Left renal cortex interstitium (tissue), 4 donors: ENCODE measurements at regions not wholly inside any gene's neighbourhood (a gene's known extent, or its start where the extent isn't known, plus 50 kb on each side); places are given as distances from the start of the nearest gene placed in this dataset.

Source experiments
- DNase-seq, 4 donors: peaks; one replicate each; pipeline ENCODE4 v3.0.0-alpha.2; 2013; ENCODE audit warnings: low read depth in 4 of 4, low spot score in 2 of 4, missing footprints in 1 of 4

GRCh38 chr18:78721238-78721875 lies 258.3 kb upstream of the SALL3 start:
- DNase-seq: no peak

- no peak for DNase-seq
Measured at GRCh38 chr18:78721981-78722380, 257.6 kb upstream of the SALL3 start.

DNA sequence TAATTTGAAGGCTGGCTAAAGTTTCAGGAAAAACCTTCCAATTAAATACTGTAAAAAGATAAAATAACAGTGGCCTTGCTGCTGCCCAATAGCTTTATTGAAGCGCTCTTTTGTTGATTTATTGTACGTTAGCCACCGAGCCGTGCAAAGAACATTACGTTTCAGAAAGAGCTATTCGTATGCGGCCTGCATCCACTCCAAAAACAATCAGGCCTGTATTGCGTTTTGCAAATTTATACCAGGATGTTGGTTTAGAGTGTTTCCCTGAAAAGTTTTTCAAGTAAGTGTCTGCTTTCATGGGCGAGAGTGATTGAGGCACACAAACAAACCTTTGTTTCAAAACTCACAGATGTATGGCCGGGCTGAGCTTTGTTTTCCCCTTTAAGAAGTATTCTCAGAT lies 257.2 kb upstream of the SALL3 start:
- DNase-seq: no peak

DNA sequence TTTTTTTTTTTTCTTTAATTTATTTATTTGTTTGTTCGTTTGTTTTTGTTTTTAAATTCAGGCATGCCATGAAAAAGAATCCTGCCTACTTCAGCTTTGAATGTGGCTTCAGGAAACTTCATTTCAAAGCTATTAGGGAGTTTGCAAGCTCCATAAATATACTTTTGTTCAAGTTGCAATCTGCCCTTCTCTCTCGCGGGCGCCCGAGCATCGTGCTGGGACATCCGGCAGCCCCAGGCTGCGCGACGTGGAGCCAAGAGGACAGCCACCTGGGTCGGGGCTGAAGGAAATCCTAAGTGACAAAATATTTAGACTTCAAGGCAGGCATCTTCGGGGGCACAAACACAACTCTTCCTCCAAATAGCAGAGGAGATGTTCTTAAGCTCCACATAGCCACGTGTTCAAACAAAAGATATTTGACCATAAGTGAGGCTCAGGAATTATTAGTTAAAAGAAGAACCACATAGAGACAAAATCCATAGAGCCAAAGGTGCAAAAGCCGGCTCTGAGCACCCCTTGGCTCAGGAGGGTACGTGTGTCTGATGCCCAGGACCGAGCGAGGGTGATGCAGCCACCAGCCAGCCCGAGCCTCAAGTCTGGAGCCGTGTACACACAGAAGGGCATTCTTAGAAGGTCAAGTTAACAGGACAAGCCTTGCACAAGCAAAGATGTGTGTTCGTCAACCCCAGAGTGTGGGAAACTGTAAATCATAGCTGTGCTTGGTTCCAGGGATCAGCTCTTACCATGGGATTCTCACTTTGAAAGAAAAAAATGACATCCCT lies 256.5 kb upstream of the SALL3 start:
- DNase-seq: no peak

- no peak for DNase-seq
Measured at GRCh38 chr18:78724214-78724914, 255.3 kb upstream of the SALL3 start.

DNA sequence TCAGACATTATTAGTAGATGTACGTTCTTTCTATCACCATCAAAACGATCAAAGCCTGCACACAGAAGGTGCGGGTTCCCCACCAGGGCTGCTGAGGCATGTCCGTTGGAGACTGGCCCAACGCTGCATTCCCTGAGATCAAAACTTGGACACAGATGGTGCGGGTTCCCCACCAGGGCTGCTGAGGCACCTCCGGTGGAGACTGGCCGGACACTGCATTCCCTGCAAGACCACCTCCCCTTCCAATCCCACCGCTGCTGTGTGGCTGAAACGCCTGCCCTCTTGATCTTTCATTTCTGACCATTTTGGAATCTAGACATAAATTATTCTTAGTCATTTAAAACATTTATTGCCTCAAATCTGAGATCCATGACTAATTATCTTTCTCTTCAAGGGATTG lies 254.2 kb upstream of the SALL3 start:
- DNase-seq: no peak

- DNase-seq: no peak
Measured at GRCh38 chr18:78726326-78727056, 253.1 kb upstream of the SALL3 start.

GRCh38 chr18:78727057-78727739 lies 252.4 kb upstream of the SALL3 start:
- no peak for DNase-seq

DNA sequence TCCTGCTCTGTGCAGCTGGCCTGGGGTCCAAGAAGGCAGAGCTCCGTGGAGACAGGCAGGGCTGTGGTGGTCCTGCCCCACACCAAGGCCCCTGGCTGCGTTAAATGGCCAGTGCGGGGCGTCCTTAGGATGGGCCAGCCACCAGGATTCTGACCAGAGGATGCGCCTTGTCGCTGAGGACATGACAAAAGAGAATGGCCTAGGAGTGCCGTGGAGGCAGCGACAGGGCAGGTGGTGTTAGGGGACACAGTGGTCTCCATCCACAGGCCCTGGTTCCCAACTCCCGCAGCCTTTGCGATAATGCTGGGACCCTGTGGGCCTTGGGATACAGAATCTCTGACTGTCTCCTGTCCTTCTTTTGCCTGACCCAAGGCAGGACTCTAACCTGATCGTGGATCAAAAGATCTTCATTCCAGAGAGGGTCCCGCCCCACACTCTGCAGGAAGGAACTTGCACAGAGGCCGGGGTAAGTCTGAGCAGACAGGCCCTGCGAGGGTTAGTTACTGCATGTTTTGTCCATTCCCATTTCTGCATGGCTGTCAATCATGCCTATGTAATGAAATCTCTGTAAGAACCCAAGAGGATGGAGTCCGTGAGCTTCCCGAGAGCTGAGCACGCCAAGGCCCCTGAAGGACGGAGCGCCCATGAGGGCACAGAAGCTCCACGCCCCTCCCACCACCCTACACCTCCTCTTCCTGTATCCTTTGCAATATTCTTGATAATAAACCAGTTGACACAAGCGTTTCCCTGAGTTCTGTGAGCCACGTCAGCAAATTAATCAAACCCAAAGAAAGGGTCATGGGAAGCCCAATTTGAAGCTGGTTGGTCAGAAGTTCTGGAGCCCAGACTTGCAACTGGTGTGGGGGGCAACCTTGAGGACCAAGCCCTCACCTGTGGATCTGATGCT lies 251.5 kb upstream of the SALL3 start:
- DNase-seq: no peak

GRCh38 chr18:78728784-78729467 lies 250.7 kb upstream of the SALL3 start:
- DNase-seq: no peak

DNA sequence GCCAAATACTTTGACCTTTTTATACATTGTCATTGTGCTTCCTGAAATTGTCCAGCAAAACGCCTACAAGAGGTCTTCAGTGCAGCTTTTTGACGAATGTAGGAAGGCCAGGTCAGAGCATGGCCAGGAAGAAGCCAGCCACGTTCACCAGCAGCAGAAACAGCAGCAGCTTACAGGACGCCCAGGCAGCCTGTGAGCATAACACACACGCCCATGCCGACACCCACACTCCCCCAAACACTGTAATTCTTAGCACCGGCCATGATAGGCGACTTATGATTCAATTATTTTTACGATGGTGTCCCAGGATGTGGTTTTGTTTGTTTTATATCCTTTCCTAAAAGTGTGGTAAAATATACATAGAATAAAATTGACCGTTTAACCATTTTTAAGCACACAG lies 249.1 kb upstream of the SALL3 start:
- DNase-seq: no peak

DNA sequence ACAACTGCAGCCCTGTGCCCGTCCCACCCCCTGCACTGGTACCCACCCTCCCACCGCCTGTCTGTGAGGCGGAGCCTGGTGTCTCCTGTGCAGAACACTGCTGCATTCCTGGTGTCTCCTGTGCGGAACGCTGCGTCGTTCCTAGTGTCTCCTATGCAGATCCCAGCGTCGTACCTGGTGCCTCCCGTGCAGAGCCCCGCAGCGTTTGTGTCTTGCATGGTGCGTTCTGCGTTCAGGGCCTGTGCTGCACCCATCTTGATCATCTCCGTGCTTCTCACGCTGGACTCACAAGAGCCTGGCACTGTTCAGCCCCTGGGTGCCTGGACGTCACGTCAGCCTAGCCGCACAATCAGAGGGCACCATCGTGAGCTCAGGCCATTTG lies 248.6 kb upstream of the SALL3 start:
- DNase-seq: no peak

GRCh38 chr18:78731398-78732032 lies 248.1 kb upstream of the SALL3 start:
- no peak for DNase-seq

GRCh38 chr18:78732273-78733210 lies 247.1 kb upstream of the SALL3 start:
- no peak for DNase-seq

DNA sequence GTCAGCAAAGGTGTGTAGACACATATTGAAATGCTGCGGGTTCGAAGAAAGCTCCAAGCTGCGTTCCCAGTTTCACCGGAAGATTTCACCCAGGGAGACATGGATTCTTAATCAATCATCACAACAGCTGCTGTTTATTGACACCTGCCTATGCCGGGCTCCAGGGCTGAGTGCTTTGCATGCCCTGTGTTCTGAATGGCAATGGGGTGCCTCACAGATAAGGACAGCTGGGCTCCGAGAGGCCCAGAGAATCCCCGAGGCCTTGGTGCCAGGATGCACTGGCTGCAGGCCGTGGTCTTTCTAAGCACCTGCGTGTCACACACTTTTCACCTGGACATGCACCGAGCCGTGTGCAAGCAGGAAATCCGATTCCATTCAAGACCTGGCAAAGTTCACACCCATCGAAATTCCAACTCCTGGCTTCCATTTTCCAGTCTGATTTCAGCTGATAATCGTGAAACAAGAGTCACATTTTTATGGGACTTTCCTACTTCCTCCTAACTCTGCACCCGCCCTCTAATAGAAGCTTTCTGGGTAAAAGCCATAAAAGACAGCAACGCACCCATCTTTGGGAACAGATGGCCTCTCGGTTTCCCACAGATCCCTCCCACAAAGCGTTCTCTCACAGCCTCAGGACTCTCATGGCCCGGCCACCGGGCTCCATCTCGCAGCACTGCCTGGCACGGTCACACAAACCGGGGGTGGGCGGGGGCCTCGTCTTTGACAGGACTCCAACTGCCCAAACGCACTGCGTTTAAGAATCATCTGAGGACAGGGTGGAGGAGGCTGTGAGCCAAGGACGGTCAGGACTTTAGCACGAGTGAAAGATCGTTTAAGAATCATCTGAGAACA lies 245.6 kb upstream of the SALL3 start:
- DNase-seq: no peak

DNA sequence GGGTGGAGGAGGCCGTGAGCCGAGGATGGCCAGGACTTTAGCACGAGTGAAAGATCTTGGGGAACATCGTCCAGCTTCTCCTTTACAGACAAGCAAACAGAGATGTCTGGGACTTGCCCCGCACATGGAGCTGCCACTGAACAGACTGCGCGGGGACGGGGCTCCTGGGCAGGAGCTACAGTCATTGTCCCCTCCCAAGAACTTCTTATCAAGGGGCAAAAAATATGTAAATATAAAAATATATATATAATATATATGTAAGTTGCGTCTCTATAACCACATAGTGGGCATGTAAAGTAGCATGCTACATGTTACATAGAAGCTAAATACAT lies 245.0 kb upstream of the SALL3 start:
- no peak for DNase-seq
